Right lobe of liver (tissue), 6 donors: ENCODE measurements at regions not wholly inside any gene's neighbourhood (a gene's known extent, or its start where the extent isn't known, plus 50 kb on each side); places are given as distances from the start of the nearest gene placed in this dataset.

ENCODE experiments used
- ATAC-seq, 4 donors: fragments of 200-7000 bp; cut with Tn5 transposase; one replicate each; pipeline ENCODE4 v1.9.1; 2020; ENCODE audit warnings: mild to moderate bottlenecking in 4 of 4, moderate library complexity in 4 of 4
- DNase-seq, 3 donors: peaks; one replicate each; pipeline ENCODE4 v3.0.0-alpha.2; 2020
- H3K27ac ChIP-seq, 3 donors: fragments of 200-600 bp; one replicate each; pipeline ENCODE4 v1.8.0; 2022
- H3K27me3 ChIP-seq, 2 donors: fragments of 200-600 bp; one replicate each; pipeline ENCODE4 v1.8.0; 2022
- H3K36me3 ChIP-seq, 4 donors: fragments of 200-600 bp; sonication (generic) in 1 of 4; one replicate each; pipeline versions ENCODE4 v1.5.1 to v1.8.0; 2017 to 2022; ENCODE audit warnings: control low read depth in 1 of 4
- H3K4me1 ChIP-seq, 4 donors: fragments of 200-600 bp; sonication (generic) in 1 of 4; one replicate each; pipeline versions ENCODE4 v1.5.1 to v1.8.0; 2017 to 2022; ENCODE audit warnings: control low read depth in 1 of 4
- H3K4me3 ChIP-seq, 3 donors: fragments of 200-600 bp; one replicate each; pipeline ENCODE4 v1.8.0; 2022
- H3K9me3 ChIP-seq, 4 donors: fragments of 200-600 bp; sonication (generic) in 1 of 4; one replicate each; pipeline versions ENCODE4 v1.5.1 to v1.8.0; 2017 to 2022; ENCODE audit warnings: control low read depth in 1 of 4
- POLR2A ChIP-seq: fragments of 450-650 bp; IDR thresholded peaks from one replicate; pipeline ENCODE4 v1.6.1; 2017; ENCODE audit warnings: antibody characterized with exemption, mild to moderate bottlenecking
- WGBS: methylation state at CpG from one replicate; pipeline ENCODE4 v1.1.6; 2018; ENCODE audit warnings: low coverage, low lambda C conversion rate; ENCODE audit not compliant: insufficient coverage; ENCODE audit errors: missing lambda C conversion rate; 5-methylcytosine and 5-hydroxymethylcytosine counted together
- intact Hi-C, 2 donors: fragments of 100-400 bp; cut with DNase I; formaldehyde crosslinking; loops; one replicate each; pipeline versions ENCODE4 v1.11.2 to v1.14.1; 2022
- TF ChIP-seq, protein P1 (sequence below), 4 donors: fragments of 200-600 bp in 3 of 4; fragments of 450-650 bp in 1 of 4; IDR thresholded peaks; one replicate each; pipeline versions ENCODE4 v1.5.1 to v1.8.0; 2016 to 2022; ENCODE audit warnings: antibody characterized with exemption in 4 of 4, mild to moderate bottlenecking in 2 of 4
- donor health status: DM: no; HTN: yes; CAD: no.
- donor health status: DM: no; HTN: no; CAD: no.
- donor health status: DM: no; HTN: no; CAD: no.
- donor health status: DM: no; HTN: yes; CAD: no.
- donor health status: DM: no; HTN: yes; CAD: no.

DNA sequence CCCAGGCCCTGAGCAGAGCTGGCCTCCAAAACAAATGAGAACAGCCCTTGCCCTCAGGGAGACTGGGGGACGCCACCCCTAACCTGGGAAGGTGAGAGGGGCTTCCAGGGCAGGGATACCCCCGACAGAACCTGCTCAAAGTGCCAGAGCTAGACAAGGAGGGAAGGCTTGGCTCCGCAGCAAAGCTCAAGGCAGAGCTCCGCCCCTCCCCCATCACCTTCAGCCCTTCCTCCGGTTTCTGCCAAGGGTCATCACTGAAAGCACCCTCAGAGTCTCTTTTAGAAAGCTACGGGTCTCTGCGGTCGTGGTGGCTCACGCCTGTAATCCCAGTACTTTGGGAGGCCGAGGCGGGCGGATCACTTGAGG lies 73.4 kb upstream of the CUX1 start:
- Histone ChIP-seq H3K27ac (no peak overlapping the region), H3K4me1 (peaks cover 0 to 6% (median 0%) of the 10 kb centered on the region in 4 donors), H3K4me3 (no peak overlapping the region), H3K9me3 (no peaks in the 10 kb centered on the region), H3K36me3 (no peaks in the 10 kb centered on the region), H3K27me3 (no peaks in the 10 kb centered on the region)
- ATAC-seq (no peak), DNase-seq (no peak)
- WGBS, result 60% methylated on average over 6 of the region's 12 CpGs
- intact Hi-C loops, result loop anchor here in 1 of 2 donors (5.0 kb wide), 1 partner anchor 58 kb away; no protein-coding TSS in a partner anchor
- TF ChIP-seq, protein P1, sequence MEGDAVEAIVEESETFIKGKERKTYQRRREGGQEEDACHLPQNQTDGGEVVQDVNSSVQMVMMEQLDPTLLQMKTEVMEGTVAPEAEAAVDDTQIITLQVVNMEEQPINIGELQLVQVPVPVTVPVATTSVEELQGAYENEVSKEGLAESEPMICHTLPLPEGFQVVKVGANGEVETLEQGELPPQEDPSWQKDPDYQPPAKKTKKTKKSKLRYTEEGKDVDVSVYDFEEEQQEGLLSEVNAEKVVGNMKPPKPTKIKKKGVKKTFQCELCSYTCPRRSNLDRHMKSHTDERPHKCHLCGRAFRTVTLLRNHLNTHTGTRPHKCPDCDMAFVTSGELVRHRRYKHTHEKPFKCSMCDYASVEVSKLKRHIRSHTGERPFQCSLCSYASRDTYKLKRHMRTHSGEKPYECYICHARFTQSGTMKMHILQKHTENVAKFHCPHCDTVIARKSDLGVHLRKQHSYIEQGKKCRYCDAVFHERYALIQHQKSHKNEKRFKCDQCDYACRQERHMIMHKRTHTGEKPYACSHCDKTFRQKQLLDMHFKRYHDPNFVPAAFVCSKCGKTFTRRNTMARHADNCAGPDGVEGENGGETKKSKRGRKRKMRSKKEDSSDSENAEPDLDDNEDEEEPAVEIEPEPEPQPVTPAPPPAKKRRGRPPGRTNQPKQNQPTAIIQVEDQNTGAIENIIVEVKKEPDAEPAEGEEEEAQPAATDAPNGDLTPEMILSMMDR (IDR thresholded peaks at IDR 0.05), result no peak
- no peak for TF ChIP-seq POLR2A

DNA sequence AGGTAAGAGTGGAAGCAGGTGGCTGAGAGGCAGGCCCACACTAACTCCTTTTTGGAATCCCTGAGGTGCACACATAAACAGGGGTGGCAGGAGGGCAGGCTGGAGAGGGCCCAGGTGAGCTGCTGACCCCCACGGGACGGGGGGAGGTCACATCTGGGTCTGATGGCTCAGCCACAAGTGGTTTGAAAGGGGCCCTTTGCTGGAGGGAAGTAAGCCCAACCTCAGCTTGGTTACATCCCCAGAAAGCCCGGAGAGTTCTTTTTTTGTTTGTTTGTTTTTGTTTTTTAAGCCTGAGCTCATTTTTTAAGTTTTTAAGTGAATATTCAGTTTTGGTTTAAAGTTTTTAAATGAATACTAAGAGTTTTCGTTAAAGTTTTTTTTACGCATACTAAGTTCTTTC lies 72.8 kb upstream of the CUX1 start:
- Histone ChIP-seq H3K27ac (no peak overlapping the region), H3K4me3 (no peak overlapping the region), H3K27me3 (no peaks in the 10 kb centered on the region), H3K4me1 (peaks cover 0 to 6% (median 0%) of the 10 kb centered on the region in 4 donors), H3K9me3 (no peaks in the 10 kb centered on the region), H3K36me3 (no peaks in the 10 kb centered on the region)
- TF ChIP-seq, protein P1 (IDR thresholded peaks at IDR 0.05), result no peak
- no peak for TF ChIP-seq POLR2A
- DNase-seq (no peak), ATAC-seq (no peak)
- WGBS, result 82% methylated on average over 4 of the region's 5 CpGs
- intact Hi-C loops, result loop anchor here in 1 of 2 donors (5.0 kb wide), 1 partner anchor 58 kb away; no protein-coding TSS in a partner anchor

DNA sequence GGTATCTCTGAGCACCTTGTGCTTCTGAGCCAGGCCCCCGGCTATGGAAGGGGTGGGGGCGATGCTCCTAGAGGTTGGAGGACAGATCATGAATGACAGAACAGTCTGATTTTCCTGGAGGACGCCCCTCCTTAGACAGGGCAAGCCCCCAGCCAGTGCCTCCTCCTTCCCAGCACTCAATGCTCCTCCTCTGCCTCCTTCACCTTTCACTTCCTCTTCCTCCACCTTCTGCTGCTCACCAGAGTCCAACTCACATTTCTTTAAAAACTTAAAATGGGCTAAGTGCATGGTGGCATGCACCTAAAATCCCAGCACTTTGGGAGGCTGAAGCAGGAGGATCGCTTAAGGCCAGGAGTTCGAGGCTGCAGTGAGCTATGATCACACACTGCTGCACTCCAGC lies 71.1 kb upstream of the CUX1 start:
- H3K36me3 ChIP-seq, result no peaks in the 10 kb centered on the region
- H3K4me1 ChIP-seq, result peaks cover 0 to 6% (median 0%) of the 10 kb centered on the region in 4 donors
- TF ChIP-seq, protein P1 (IDR thresholded peaks at IDR 0.05), result no peak
- TF ChIP-seq POLR2A, result no peak
- ATAC-seq, result peak in 1 of 4 donors; percentile 31
- no peak overlapping the region for H3K27ac ChIP-seq
- 74% methylated on average over 4 of the region's 5 CpGs for WGBS
- no peaks in the 10 kb centered on the region for H3K9me3 ChIP-seq
- intact Hi-C loops, result no loop called here
- H3K4me3 ChIP-seq, result no peak overlapping the region
- H3K27me3 ChIP-seq, result no peaks in the 10 kb centered on the region
- no peak for DNase-seq

DNA sequence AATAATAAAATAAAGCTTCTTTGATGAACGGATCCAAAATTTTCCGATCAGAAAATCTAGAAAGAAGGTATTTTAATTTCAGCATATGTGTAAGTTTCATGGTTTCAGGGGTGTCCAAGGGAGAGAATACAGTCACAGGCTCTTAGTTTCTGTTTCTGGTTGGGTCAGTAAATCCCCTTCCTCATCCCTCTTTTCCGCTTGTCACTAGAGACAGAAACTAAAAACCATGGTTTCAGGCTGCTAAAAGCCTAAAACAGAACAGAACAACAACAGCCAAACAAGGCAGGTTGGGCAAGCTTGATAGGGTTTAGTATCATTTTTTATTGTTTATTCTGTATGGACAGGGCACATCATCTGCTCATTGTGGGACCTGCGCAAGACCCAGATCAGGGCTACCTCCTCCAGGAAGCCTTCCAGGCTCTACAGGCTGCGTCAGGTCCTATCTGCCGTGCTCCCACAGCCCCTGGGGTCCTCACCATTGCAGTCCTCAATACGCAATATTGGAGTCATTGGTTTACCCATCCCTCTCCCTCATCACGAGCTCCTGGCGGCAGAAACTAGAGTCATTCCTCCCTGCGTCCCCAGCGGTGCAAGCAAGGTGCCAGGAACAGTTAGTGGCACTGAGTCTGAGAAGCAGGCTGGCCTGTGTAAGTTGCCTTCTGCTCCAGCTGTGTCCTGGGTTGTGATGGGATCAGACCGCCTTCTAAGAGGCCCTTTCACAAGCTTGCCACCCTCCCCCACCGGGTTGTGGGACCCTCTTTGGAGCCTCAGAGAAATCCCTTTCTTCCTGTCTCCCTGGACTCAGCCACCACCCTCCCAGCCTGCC lies 70.2 kb upstream of the CUX1 start:
- H3K4me3 ChIP-seq, result no peak overlapping the region
- ATAC-seq (no peak), DNase-seq (no peak)
- TF ChIP-seq, protein P1 (IDR thresholded peaks at IDR 0.05), result no peak
- TF ChIP-seq POLR2A, result no peak
- no peaks in the 10 kb centered on the region for H3K9me3 ChIP-seq
- intact Hi-C loops, result no loop called here
- H3K27me3 ChIP-seq, result no peaks in the 10 kb centered on the region
- H3K4me1 ChIP-seq, result peaks cover 0 to 6% (median 0%) of the 10 kb centered on the region in 4 donors
- WGBS, result 85% methylated on average over 9 of the region's 13 CpGs
- no peak overlapping the region for H3K27ac ChIP-seq
- H3K36me3 ChIP-seq, result no peaks in the 10 kb centered on the region
